Naive thymus-derived CD8-positive, alpha-beta T cell (primary cell): ENCODE measurements at regions not wholly inside any gene's neighbourhood (a gene's known extent, or its start where the extent isn't known, plus 50 kb on each side); places are given as distances from the start of the nearest gene placed in this dataset.
A peak's percentile ranks its signal among the peaks of the same experiment; 100 is the strongest.

Source experiments
- ATAC-seq, 2 donors: fragments of 150-1000 bp; cut with Tn5 transposase in 1 of 2; sonication (Bioruptor Pico), chemical (Tn5 transposase) in 1 of 2; 1 replicate in 1 of 2; 2 replicates in 1 of 2; pipeline ENCODE4 v1.10.0; 2021; ENCODE audit warnings: mild to moderate bottlenecking in 2 of 2, moderate library complexity in 2 of 2
- POLR2A ChIA-PET: fragments of 350-600 bp; sonication (Branson Sonifier 250); formaldehyde crosslinking; loops from one replicate; lab custom pipeline; 2021; ENCODE audit warnings: antibody characterized with exemption; lab: Charles Lee
- DNase-seq, 10 donors: peaks; one replicate each; pipeline versions ENCODE4 v3.0.0 to v3.0.0-alpha.2; 2020 to 2022
- H3K27ac Mint-ChIP-seq, 10 donors: one replicate each; pipeline ENCODE4 v1.8.0; 2020 to 2022; ENCODE audit warnings: mild to moderate bottlenecking in 10 of 10, mixed read lengths in 10 of 10, moderate library complexity in 4 of 10, inconsistent platforms in 1 of 10
- H3K27me3 Mint-ChIP-seq, 5 donors: one replicate each; pipeline ENCODE4 v1.8.0; 2021 to 2022; ENCODE audit warnings: mixed read lengths in 5 of 5
- H3K36me3 Mint-ChIP-seq, 3 donors: one replicate each; pipeline ENCODE4 v1.8.0; 2020 to 2022; ENCODE audit warnings: mixed read lengths in 3 of 3, mild to moderate bottlenecking in 2 of 3, inconsistent platforms in 1 of 3
- H3K4me1 Mint-ChIP-seq, 4 donors: one replicate each; pipeline ENCODE4 v1.8.0; 2021 to 2022; ENCODE audit warnings: mixed read lengths in 4 of 4
- H3K4me3 Mint-ChIP-seq, 10 donors: one replicate each; pipeline ENCODE4 v1.8.0; 2020 to 2022; ENCODE audit warnings: mild to moderate bottlenecking in 10 of 10, mixed read lengths in 10 of 10, moderate library complexity in 6 of 10, inconsistent platforms in 1 of 10
- H3K9me3 Mint-ChIP-seq, 9 donors: one replicate each; pipeline ENCODE4 v1.8.0; 2020 to 2022; ENCODE audit warnings: mixed read lengths in 9 of 9, mild to moderate bottlenecking in 3 of 9, inconsistent platforms in 1 of 9, moderate library complexity in 1 of 9

- H3K36me3 Mint-ChIP-seq, result no peaks in the 10 kb centered on the region
Observed at GRCh38 chr6:113645576-113645970, 211.6 kb upstream of the MARCKS start.

GRCh38 chr6:113645986-113646385 lies 211.2 kb upstream of the MARCKS start:
- Mint-ChIP-seq H3K27ac (no peak overlapping the region), H3K9me3 (peaks cover 0 to 3% (median 0%) of the 10 kb centered on the region in 9 donors), H3K4me1 (peaks cover 0 to 10% (median 0%) of the 10 kb centered on the region in 4 donors), H3K4me3 (no peak overlapping the region), H3K27me3 (peaks cover 0 to 12% (median 6%) of the 10 kb centered on the region in 5 donors), H3K36me3 (no peaks in the 10 kb centered on the region)
- DNase-seq (no peak), ATAC-seq (no peak)
- POLR2A ChIA-PET, result interaction anchor here (0.7 kb wide), 1 partner anchor 19 kb away, joined by 5 read pairs; no protein-coding TSS in a partner anchor

More at GRCh38 chr6:113645576-113645970, 211.6 kb upstream of the MARCKS start:
- Mint-ChIP-seq H3K9me3 (peaks cover 0 to 3% (median 0%) of the 10 kb centered on the region in 9 donors), H3K27me3 (peaks cover 0 to 8% (median 6%) of the 10 kb centered on the region in 5 donors), H3K4me1 (peaks cover 0 to 10% (median 0%) of the 10 kb centered on the region in 4 donors), H3K27ac (no peak overlapping the region), H3K4me3 (no peak overlapping the region)
- POLR2A ChIA-PET, result interaction anchor here (0.7 kb wide), 1 partner anchor 19 kb away, joined by 5 read pairs; no protein-coding TSS in a partner anchor
- DNase-seq (no peak), ATAC-seq (no peak)

- Mint-ChIP-seq H3K27me3 (peaks cover 0 to 13% (median 5%) of the 10 kb centered on the region in 5 donors), H3K27ac (no peak overlapping the region), H3K4me1 (peaks cover 0 to 11% (median 0%) of the 10 kb centered on the region in 4 donors), H3K9me3 (peaks cover 0 to 3% (median 0%) of the 10 kb centered on the region in 9 donors), H3K36me3 (no peaks in the 10 kb centered on the region), H3K4me3 (no peak overlapping the region)
- POLR2A ChIA-PET, result no interaction called here
- ATAC-seq (no peak), DNase-seq (no peak)
Observed at GRCh38 chr6:113646701-113647100, 210.4 kb upstream of the MARCKS start.

GRCh38 chr6:113647143-113647889 lies 209.8 kb upstream of the MARCKS start:
- no peak for DNase-seq
- H3K4me3 Mint-ChIP-seq, result no peak overlapping the region
- H3K4me1 Mint-ChIP-seq, result peaks cover 0 to 16% (median 0%) of the 10 kb centered on the region in 4 donors
- no peaks in the 10 kb centered on the region for H3K36me3 Mint-ChIP-seq
- peaks cover 0 to 13% (median 5%) of the 10 kb centered on the region in 5 donors for H3K27me3 Mint-ChIP-seq
- no peak overlapping the region for H3K27ac Mint-ChIP-seq
- POLR2A ChIA-PET, result no interaction called here
- peaks cover 0 to 3% (median 0%) of the 10 kb centered on the region in 9 donors for H3K9me3 Mint-ChIP-seq
- no peak for ATAC-seq

- H3K9me3 Mint-ChIP-seq, result peaks cover 0 to 3% (median 0%) of the 10 kb centered on the region in 9 donors
- no peaks in the 10 kb centered on the region for H3K36me3 Mint-ChIP-seq
- H3K27me3 Mint-ChIP-seq, result peaks cover 0 to 13% (median 6%) of the 10 kb centered on the region in 5 donors
- no peak overlapping the region for H3K4me3 Mint-ChIP-seq
- no peak overlapping the region for H3K27ac Mint-ChIP-seq
- POLR2A ChIA-PET, result no interaction called here
- H3K4me1 Mint-ChIP-seq, result peaks cover 0 to 17% (median 0%) of the 10 kb centered on the region in 4 donors
- no peak for ATAC-seq
- no peak for DNase-seq
Observed at GRCh38 chr6:113648698-113649097, 208.4 kb upstream of the MARCKS start.

- POLR2A ChIA-PET, result no interaction called here
- H3K27me3 Mint-ChIP-seq, result peaks cover 0 to 13% (median 6%) of the 10 kb centered on the region in 5 donors
- no peak overlapping the region for H3K4me3 Mint-ChIP-seq
- peaks cover 0 to 17% (median 0%) of the 10 kb centered on the region in 4 donors for H3K4me1 Mint-ChIP-seq
- H3K27ac Mint-ChIP-seq, result no peak overlapping the region
- H3K36me3 Mint-ChIP-seq, result no peaks in the 10 kb centered on the region
- ATAC-seq (no peak), DNase-seq (no peak)
- H3K9me3 Mint-ChIP-seq, result peaks cover 0 to 3% (median 0%) of the 10 kb centered on the region in 9 donors
Observed at GRCh38 chr6:113649276-113649675, 207.9 kb upstream of the MARCKS start.

- Mint-ChIP-seq H3K27me3 (peaks cover 0 to 16% (median 6%) of the 10 kb centered on the region in 5 donors), H3K4me3 (no peak overlapping the region), H3K4me1 (peaks cover 0 to 17% (median 0%) of the 10 kb centered on the region in 4 donors), H3K9me3 (peaks cover 0 to 3% (median 0%) of the 10 kb centered on the region in 9 donors), H3K27ac (no peak overlapping the region), H3K36me3 (no peaks in the 10 kb centered on the region)
- DNase-seq (no peak), ATAC-seq (no peak)
- POLR2A ChIA-PET, result no interaction called here
Observed at GRCh38 chr6:113649880-113650609, 207.1 kb upstream of the MARCKS start.

- DNase-seq (no peak), ATAC-seq (no peak)
- Mint-ChIP-seq H3K4me1 (peaks cover 0 to 17% (median 0%) of the 10 kb centered on the region in 4 donors), H3K27ac (peak overlapping the region in 1 of 10 donors; percentile 15), H3K9me3 (peaks cover 0 to 3% (median 0%) of the 10 kb centered on the region in 9 donors), H3K36me3 (no peaks in the 10 kb centered on the region), H3K27me3 (peaks cover 0 to 16% (median 6%) of the 10 kb centered on the region in 5 donors), H3K4me3 (no peak overlapping the region)
- POLR2A ChIA-PET, result no interaction called here
Observed at GRCh38 chr6:113650610-113650979, 206.6 kb upstream of the MARCKS start.

- Mint-ChIP-seq H3K27me3 (peaks cover 0 to 16% (median 6%) of the 10 kb centered on the region in 5 donors), H3K27ac (peak overlapping the region in 1 of 10 donors; percentile 15), H3K36me3 (no peaks in the 10 kb centered on the region), H3K4me1 (peaks cover 0 to 17% (median 0%) of the 10 kb centered on the region in 4 donors), H3K4me3 (no peak overlapping the region), H3K9me3 (peaks cover 0 to 3% (median 0%) of the 10 kb centered on the region in 9 donors)
- no peak for ATAC-seq
- DNase-seq, result no peak
- POLR2A ChIA-PET, result no interaction called here
Observed at GRCh38 chr6:113651120-113651519, 206.0 kb upstream of the MARCKS start.

- H3K36me3 Mint-ChIP-seq, result no peaks in the 10 kb centered on the region
- POLR2A ChIA-PET, result no interaction called here
- H3K27me3 Mint-ChIP-seq, result peaks cover 0 to 16% (median 6%) of the 10 kb centered on the region in 5 donors
- DNase-seq, result no peak
- no peak for ATAC-seq
- no peak overlapping the region for H3K27ac Mint-ChIP-seq
- H3K9me3 Mint-ChIP-seq, result peaks cover 0 to 3% (median 0%) of the 10 kb centered on the region in 9 donors
- H3K4me1 Mint-ChIP-seq, result peaks cover 0 to 17% (median 0%) of the 10 kb centered on the region in 4 donors
- no peak overlapping the region for H3K4me3 Mint-ChIP-seq
Observed at GRCh38 chr6:113651920-113652319, 205.2 kb upstream of the MARCKS start.

GRCh38 chr6:113653275-113653674 lies 203.9 kb upstream of the MARCKS start:
- DNase-seq (no peak), ATAC-seq (no peak)
- POLR2A ChIA-PET, result no interaction called here
- peaks cover 0 to 16% (median 2%) of the 10 kb centered on the region in 5 donors for H3K27me3 Mint-ChIP-seq
- peaks cover 0 to 11% (median 0%) of the 10 kb centered on the region in 4 donors for H3K4me1 Mint-ChIP-seq
- H3K36me3 Mint-ChIP-seq, result no peaks in the 10 kb centered on the region
- no peak overlapping the region for H3K4me3 Mint-ChIP-seq
- H3K27ac Mint-ChIP-seq, result no peak overlapping the region
- no peaks in the 10 kb centered on the region for H3K9me3 Mint-ChIP-seq

- peaks cover 0 to 12% (median 2%) of the 10 kb centered on the region in 5 donors for H3K27me3 Mint-ChIP-seq
- ATAC-seq (no peak), DNase-seq (no peak)
- H3K4me1 Mint-ChIP-seq, result peaks cover 0 to 8% (median 0%) of the 10 kb centered on the region in 4 donors
- no peaks in the 10 kb centered on the region for H3K36me3 Mint-ChIP-seq
- no peaks in the 10 kb centered on the region for H3K9me3 Mint-ChIP-seq
- POLR2A ChIA-PET, result no interaction called here
- H3K27ac Mint-ChIP-seq, result no peak overlapping the region
- no peak overlapping the region for H3K4me3 Mint-ChIP-seq
Observed at GRCh38 chr6:113654396-113654795, 202.7 kb upstream of the MARCKS start.

- Mint-ChIP-seq H3K4me1 (peaks cover 0 to 7% (median 0%) of the 10 kb centered on the region in 4 donors), H3K27ac (no peak overlapping the region), H3K36me3 (no peaks in the 10 kb centered on the region), H3K27me3 (peaks cover 0 to 8% (median 2%) of the 10 kb centered on the region in 5 donors), H3K9me3 (no peaks in the 10 kb centered on the region), H3K4me3 (no peak overlapping the region)
- ATAC-seq (no peak), DNase-seq (no peak)
- POLR2A ChIA-PET, result no interaction called here
Observed at GRCh38 chr6:113655761-113656160, 201.4 kb upstream of the MARCKS start.
